Epithelial cell of esophagus (primary cell): ENCODE measurements at regions not wholly inside any gene's neighbourhood (a gene's known extent, or its start where the extent isn't known, plus 50 kb on each side); places are given as distances from the start of the nearest gene placed in this dataset.

Experiments
- DNase-seq: peaks from one replicate; pipeline ENCODE4 v3.0.0; 2010; ENCODE audit warnings: low read depth
- H3K4me3 ChIP-seq: 2 replicates; pipeline ENCODE4 v1.5.1; 2011; ENCODE audit warnings: mild to moderate bottlenecking, low read length, control low read depth
- CTCF ChIP-seq: IDR thresholded peaks from 2 replicates; pipeline ENCODE4 v1.5.1; 2011; ENCODE audit warnings: low read depth, mild to moderate bottlenecking, low read length, control low read depth, inconsistent platforms; ENCODE audit not compliant: insufficient read depth; ENCODE audit errors: missing control alignments

GRCh38 chr2:14245901-14246300, 386.6 kb upstream of the LRATD1 start:
- no peak for DNase-seq
- no peak overlapping the region for H3K4me3 ChIP-seq
- TF ChIP-seq CTCF: no peak

GRCh38 chr2:14255135-14255820, 377.2 kb upstream of the LRATD1 start:
- DNase-seq: no peak
- H3K4me3 ChIP-seq: no peak overlapping the region
- TF ChIP-seq CTCF: no peak

- DNase-seq: peak; percentile 79
- no peak overlapping the region for H3K4me3 ChIP-seq
- TF ChIP-seq CTCF: no peak
Observed at GRCh38 chr2:14256890-14257289, 375.6 kb upstream of the LRATD1 start.

- no peak for TF ChIP-seq CTCF
- peak; percentile 82 for DNase-seq
- H3K4me3 ChIP-seq: no peak overlapping the region
Observed at GRCh38 chr2:14257801-14258507, 374.6 kb upstream of the LRATD1 start.

- DNase-seq: no peak
- TF ChIP-seq CTCF: no peak
- no peak overlapping the region for H3K4me3 ChIP-seq
Observed at GRCh38 chr2:14261771-14262170, 370.7 kb upstream of the LRATD1 start.

- DNase-seq: no peak
- no peak overlapping the region for H3K4me3 ChIP-seq
- no peak for TF ChIP-seq CTCF
Observed at GRCh38 chr2:14263053-14263452, 369.5 kb upstream of the LRATD1 start.
